Gastrocnemius medialis (tissue), 4 donors: ENCODE measurements at regions not wholly inside any gene's neighbourhood (a gene's known extent, or its start where the extent isn't known, plus 50 kb on each side); places are given as distances from the start of the nearest gene placed in this dataset.

Source experiments
- ATAC-seq, 2 donors: fragments of 150-250 bp; one replicate each; pipeline ENCODE4 v1.9.1; 2016
- DNase-seq, 2 donors: peaks; one replicate each; pipeline ENCODE4 v3.0.0-alpha.2; 2019
- H3K27ac ChIP-seq, 4 donors: fragments of 200-600 bp; sonication (generic); 1 replicate in 1 of 4; 2 replicates in 3 of 4; pipeline ENCODE4 v1.5.1; 2016 to 2018; ENCODE audit warnings: mild to moderate bottlenecking in 2 of 4, moderate library complexity in 1 of 4
- H3K27me3 ChIP-seq, 3 donors: fragments of 200-600 bp; sonication (generic) in 2 of 3; 1 replicate in 1 of 3; 2 replicates in 2 of 3; pipeline versions ENCODE4 v1.5.1 to v1.6.0; 2016 to 2019; ENCODE audit warnings: mild to moderate bottlenecking in 1 of 3, moderate library complexity in 1 of 3
- H3K36me3 ChIP-seq, 2 donors: fragments of 200-600 bp; sonication (generic) in 1 of 2; one replicate each; pipeline ENCODE4 v1.5.1; 2017 to 2018
- H3K4me1 ChIP-seq, 2 donors: fragments of 200-600 bp; sonication (generic) in 1 of 2; one replicate each; pipeline ENCODE4 v1.5.1; 2016 to 2017; ENCODE audit warnings: mild to moderate bottlenecking in 2 of 2
- H3K4me3 ChIP-seq, 4 donors: fragments of 200-600 bp; sonication (generic) in 3 of 4; 1 replicate in 1 of 4; 2 replicates in 3 of 4; pipeline ENCODE4 v1.5.1; 2016 to 2019; ENCODE audit warnings: mild to moderate bottlenecking in 2 of 4
- H3K9me3 ChIP-seq, 3 donors: fragments of 200-600 bp; sonication (generic) in 2 of 3; 1 replicate in 1 of 3; 2 replicates in 2 of 3; pipeline ENCODE4 v1.5.1; 2016 to 2019
- CTCF ChIP-seq, 5 experiments: fragments of 450-650 bp in 3 of 5; fragments of 200-600 bp in 2 of 5; sonication (generic) in 2 of 5; IDR thresholded peaks in 4 of 5; conservative IDR thresholded peaks in 1 of 5; 1 replicate in 4 of 5; 2 replicates in 1 of 5; pipeline ENCODE4 v1.5.1; 2016 to 2019; ENCODE audit warnings: antibody characterized with exemption in 5 of 5, mild to moderate bottlenecking in 3 of 5, moderate library complexity in 3 of 5
- POLR2A ChIP-seq, 2 donors: fragments of 450-650 bp; IDR thresholded peaks; one replicate each; pipeline ENCODE4 v1.6.1; 2017; ENCODE audit warnings: antibody characterized with exemption in 2 of 2, mild to moderate bottlenecking in 2 of 2, moderate library complexity in 2 of 2
- in situ Hi-C, 4 donors: fragments of 200-750 bp; cut with MboI; loops; one replicate each; pipeline versions ENCODE4 v1.15.0 to v1.8.0; 2017; ENCODE audit warnings: low sequenced_read_pairs in 4 of 4
- intact Hi-C: fragments of 100-400 bp; cut with DNase I; formaldehyde crosslinking; loops from one replicate; pipeline ENCODE4 v1.15.1; 2023; ENCODE audit warnings: low total_unique reads

GRCh38 chr12:90098132-90098779 is 389.6 kb upstream of the ATP2B1 start:
- DNase-seq (no peak), ATAC-seq (no peak)
- Histone ChIP-seq H3K27ac (no peak overlapping the region), H3K36me3 (no peaks in the 10 kb centered on the region), H3K9me3 (no peaks in the 10 kb centered on the region), H3K4me1 (no peaks in the 10 kb centered on the region), H3K27me3 (no peaks in the 10 kb centered on the region), H3K4me3 (no peak overlapping the region)
- in situ Hi-C loops (no loop called here), intact Hi-C loops (no loop called here)
- no peak for TF ChIP-seq POLR2A (IDR thresholded peaks at IDR 0.05)
- TF ChIP-seq CTCF (IDR thresholded peaks at IDR 0.05 in 4 of 5, conservative IDR thresholded peaks at IDR 0.05 in 1 of 5) = no peak

- H3K4me1 ChIP-seq = peaks cover 5 to 8% of the 10 kb centered on the region in 2 donors
- H3K27ac ChIP-seq = no peak overlapping the region
- ATAC-seq (no peak), DNase-seq (no peak)
- in situ Hi-C loops = no loop called here
- H3K36me3 ChIP-seq = no peaks in the 10 kb centered on the region
- H3K9me3 ChIP-seq = no peaks in the 10 kb centered on the region
- H3K4me3 ChIP-seq = no peak overlapping the region
- intact Hi-C loops = no loop called here
- H3K27me3 ChIP-seq = no peaks in the 10 kb centered on the region
- TF ChIP-seq POLR2A (IDR thresholded peaks at IDR 0.05) (no peak), CTCF (IDR thresholded peaks at IDR 0.05 in 4 of 5, conservative IDR thresholded peaks at IDR 0.05 in 1 of 5) (no peak)
Observed at GRCh38 chr12:90091809-90092208, 383.2 kb upstream of the ATP2B1 start.

- intact Hi-C loops = no loop called here
- in situ Hi-C loops = no loop called here
- TF ChIP-seq POLR2A (IDR thresholded peaks at IDR 0.05) = no peak
- TF ChIP-seq CTCF (IDR thresholded peaks at IDR 0.05 in 4 of 5, conservative IDR thresholded peaks at IDR 0.05 in 1 of 5) = no peak
- H3K4me3 ChIP-seq = no peak overlapping the region
- H3K36me3 ChIP-seq = no peaks in the 10 kb centered on the region
- H3K27me3 ChIP-seq = no peaks in the 10 kb centered on the region
- H3K4me1 ChIP-seq = peaks cover 5 to 8% of the 10 kb centered on the region in 2 donors
- no peak overlapping the region for H3K27ac ChIP-seq
- DNase-seq = peak in 1 of 2 donors; percentile 53
- no peaks in the 10 kb centered on the region for H3K9me3 ChIP-seq
- peak; percentile 80 to 84 for ATAC-seq
Observed at GRCh38 chr12:90090929-90091651, 382.5 kb upstream of the ATP2B1 start.

- Histone ChIP-seq H3K4me1 (peaks cover 3% of the 10 kb centered on the region in 2 donors), H3K9me3 (no peaks in the 10 kb centered on the region), H3K27ac (no peak overlapping the region), H3K27me3 (no peaks in the 10 kb centered on the region), H3K4me3 (no peak overlapping the region), H3K36me3 (no peaks in the 10 kb centered on the region)
- no peak for TF ChIP-seq CTCF (IDR thresholded peaks at IDR 0.05 in 4 of 5, conservative IDR thresholded peaks at IDR 0.05 in 1 of 5)
- TF ChIP-seq POLR2A (IDR thresholded peaks at IDR 0.05) = no peak
- in situ Hi-C loops (no loop called here), intact Hi-C loops (no loop called here)
- ATAC-seq (no peak), DNase-seq (no peak)
Observed at GRCh38 chr12:90086281-90086680, 377.6 kb upstream of the ATP2B1 start.
